Smooth muscle cell (in vitro differentiated cells): ENCODE measurements at regions not wholly inside any gene's neighbourhood (a gene's known extent, or its start where the extent isn't known, plus 50 kb on each side); places are given as distances from the start of the nearest gene placed in this dataset.

ENCODE experiments used
- DNase-seq: peaks from one replicate; lab custom pipeline; 2025; ENCODE audit not compliant: unreplicated experiment; lab: John Stamatoyannopoulos, UW
- H2AFZ ChIP-seq: fragments of 200-600 bp; sonication (generic); 2 replicates; pipeline ENCODE4 v1.6.0; 2016; ENCODE audit warnings: antibody characterized with exemption, low read depth, mild to moderate bottlenecking
- H3F3A ChIP-seq: fragments of 200-600 bp; sonication (generic); 2 replicates; pipeline ENCODE4 v1.6.0; 2017; ENCODE audit warnings: antibody characterized with exemption, low read depth
- H3K27ac ChIP-seq: fragments of 200-600 bp; sonication (generic); 2 replicates; pipeline ENCODE4 v1.5.1; 2016; ENCODE audit warnings: low read depth, mild to moderate bottlenecking
- H3K27me3 ChIP-seq: fragments of 200-600 bp; sonication (generic); 2 replicates; pipeline ENCODE4 v1.6.1; 2016; ENCODE audit warnings: low read depth, mild to moderate bottlenecking
- H3K36me3 ChIP-seq: fragments of 200-600 bp; sonication (generic); 2 replicates; pipeline ENCODE4 v1.5.1; 2016; ENCODE audit warnings: low read depth
- H3K4me1 ChIP-seq: fragments of 200-600 bp; sonication (generic); 2 replicates; pipeline ENCODE4 v1.5.1; 2016; ENCODE audit warnings: low read depth
- H3K4me2 ChIP-seq: fragments of 200-600 bp; sonication (generic); 2 replicates; pipeline ENCODE4 v1.6.0; 2016; ENCODE audit warnings: mild to moderate bottlenecking
- H3K4me3 ChIP-seq: fragments of 200-600 bp; sonication (generic); 2 replicates; pipeline ENCODE4 v1.5.1; 2016; ENCODE audit warnings: mild to moderate bottlenecking
- H3K79me2 ChIP-seq: fragments of 200-600 bp; sonication (generic); 2 replicates; pipeline ENCODE4 v1.6.0; 2016; ENCODE audit warnings: low read depth, mild to moderate bottlenecking
- H3K9ac ChIP-seq: fragments of 200-600 bp; sonication (generic); 2 replicates; pipeline ENCODE4 v1.6.0; 2016; ENCODE audit warnings: low read depth
- H3K9me3 ChIP-seq: fragments of 200-600 bp; sonication (generic); replicated peaks from 2 replicates; pipeline ENCODE4 v1.5.1; 2016; ENCODE audit warnings: low read depth
- H4K20me1 ChIP-seq: fragments of 200-600 bp; sonication (generic); 2 replicates; pipeline ENCODE4 v1.6.0; 2016; ENCODE audit warnings: low read depth
- CTCF ChIP-seq: fragments of 200-600 bp; sonication (generic); IDR thresholded peaks from 2 replicates; pipeline ENCODE4 v1.5.1; 2017; ENCODE audit warnings: borderline replicate concordance, mild to moderate bottlenecking, antibody characterized with exemption; ENCODE audit not compliant: insufficient read depth, poor library complexity, severe bottlenecking
- WGBS: methylation state at CpG from one replicate; pipeline ENCODE4 v1.1.7; 2016; ENCODE audit warnings: low lambda C conversion rate; 5-methylcytosine and 5-hydroxymethylcytosine counted together

GRCh38 chr16:86088287-86088686 is 189.3 kb downstream of the IRF8 start:
- 87% methylated on average over 5 of the region's 5 CpGs for WGBS
- no peak overlapping the region for H3K4me3 ChIP-seq
- no peaks in the 10 kb centered on the region for H3K36me3 ChIP-seq
- no peaks in the 10 kb centered on the region for H3K9me3 ChIP-seq
- no peaks in the 10 kb centered on the region for H3F3A ChIP-seq
- H3K79me2 ChIP-seq, result no peaks in the 10 kb centered on the region
- no peak for DNase-seq
- no peaks in the 10 kb centered on the region for H3K27me3 ChIP-seq
- H3K9ac ChIP-seq, result no peak overlapping the region
- H2AFZ ChIP-seq, result no peak overlapping the region
- no peaks in the 10 kb centered on the region for H3K4me1 ChIP-seq
- no peak for TF ChIP-seq CTCF
- H4K20me1 ChIP-seq, result no peaks in the 10 kb centered on the region
- no peak overlapping the region for H3K27ac ChIP-seq
- H3K4me2 ChIP-seq, result no peak overlapping the region

- H3K9ac ChIP-seq, result no peak overlapping the region
- TF ChIP-seq CTCF, result no peak
- no peak overlapping the region for H2AFZ ChIP-seq
- H3K36me3 ChIP-seq, result no peaks in the 10 kb centered on the region
- H3K27me3 ChIP-seq, result no peaks in the 10 kb centered on the region
- H3K79me2 ChIP-seq, result no peaks in the 10 kb centered on the region
- no peak overlapping the region for H3K4me2 ChIP-seq
- no peak overlapping the region for H3K4me3 ChIP-seq
- no peaks in the 10 kb centered on the region for H3K4me1 ChIP-seq
- H3K27ac ChIP-seq, result no peak overlapping the region
- H3F3A ChIP-seq, result no peaks in the 10 kb centered on the region
- H3K9me3 ChIP-seq, result no peaks in the 10 kb centered on the region
- no peak for DNase-seq
- no peaks in the 10 kb centered on the region for H4K20me1 ChIP-seq
- 91% methylated on average over 9 of the region's 9 CpGs for WGBS
Observed at GRCh38 chr16:86088816-86089215, 189.9 kb downstream of the IRF8 start.

- no peaks in the 10 kb centered on the region for H3K27me3 ChIP-seq
- DNase-seq, result no peak
Observed at GRCh38 chr16:86089334-86089900, 190.5 kb downstream of the IRF8 start.

More at GRCh38 chr16:86089334-86089900, 190.5 kb downstream of the IRF8 start:
- no peaks in the 10 kb centered on the region for H3K9me3 ChIP-seq
- no peaks in the 10 kb centered on the region for H3K36me3 ChIP-seq
- H3K4me1 ChIP-seq, result no peaks in the 10 kb centered on the region
- H4K20me1 ChIP-seq, result no peaks in the 10 kb centered on the region
- H3K4me2 ChIP-seq, result no peak overlapping the region
- H3K4me3 ChIP-seq, result no peak overlapping the region
- H3F3A ChIP-seq, result no peaks in the 10 kb centered on the region
- H3K9ac ChIP-seq, result no peak overlapping the region
- no peaks in the 10 kb centered on the region for H3K79me2 ChIP-seq
- 84% methylated on average over 14 of the region's 14 CpGs for WGBS
- no peak for TF ChIP-seq CTCF
- H3K27ac ChIP-seq, result no peak overlapping the region
- no peak overlapping the region for H2AFZ ChIP-seq
